HG02623 (cell line): ENCODE measurements at regions not wholly inside any gene's neighbourhood (a gene's known extent, or its start where the extent isn't known, plus 50 kb on each side); places are given as distances from the start of the nearest gene placed in this dataset.
"Not testable (repeated sequence)": the region's sequence is repeated elsewhere in the genome, so short reads cannot be mapped to it uniquely, and the experiment has no call there.

Source experiments
- ATAC-seq: cut with Tn5 transposase; IDR thresholded peaks from one replicate; pipeline ENCODE4 v1.9.1; 2021; ENCODE audit warnings: moderate library complexity; ENCODE audit not compliant: unreplicated experiment

DNA sequence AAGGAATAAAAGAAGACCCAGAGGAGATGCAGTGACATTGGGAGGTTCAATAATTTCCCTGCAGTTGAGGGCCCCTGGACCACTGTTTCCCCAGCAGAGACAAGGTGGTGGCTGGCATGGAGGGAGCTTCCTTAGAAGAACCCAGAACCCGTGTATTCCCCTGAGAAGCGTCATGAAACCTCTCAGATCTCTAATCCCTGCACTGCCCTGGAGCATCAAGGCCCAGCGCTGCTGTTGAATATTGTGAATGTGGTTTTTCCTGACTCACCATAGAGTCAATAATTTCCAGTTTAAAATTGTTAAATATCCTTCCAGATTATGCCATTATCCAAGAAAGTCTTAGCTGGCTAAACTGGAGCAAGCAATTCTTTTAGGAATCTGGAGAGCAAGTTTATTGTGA lies 187.2 kb downstream of the LMLN start:
- not testable (repeated sequence) for ATAC-seq

DNA sequence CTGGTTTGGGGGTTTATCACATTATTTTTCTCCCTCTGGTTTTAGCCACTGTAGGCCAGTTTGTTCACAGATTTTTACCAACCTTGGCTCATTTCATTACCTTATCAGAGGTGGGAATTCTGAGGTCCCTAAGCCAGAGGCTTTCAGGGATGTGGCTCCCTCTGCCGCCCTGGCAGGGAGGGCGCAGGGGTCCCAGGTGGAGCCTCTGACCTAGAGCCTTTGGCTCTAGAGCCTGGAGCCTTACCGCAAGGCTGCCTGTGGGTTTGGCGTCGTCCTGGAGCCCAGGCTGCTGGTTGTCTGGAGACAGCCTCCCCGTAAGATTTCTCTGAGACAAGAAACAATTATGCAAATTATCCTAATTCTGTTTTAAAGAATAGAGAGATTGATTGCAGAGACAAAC lies 188.0 kb downstream of the LMLN start:
- ATAC-seq: not testable (repeated sequence)

DNA sequence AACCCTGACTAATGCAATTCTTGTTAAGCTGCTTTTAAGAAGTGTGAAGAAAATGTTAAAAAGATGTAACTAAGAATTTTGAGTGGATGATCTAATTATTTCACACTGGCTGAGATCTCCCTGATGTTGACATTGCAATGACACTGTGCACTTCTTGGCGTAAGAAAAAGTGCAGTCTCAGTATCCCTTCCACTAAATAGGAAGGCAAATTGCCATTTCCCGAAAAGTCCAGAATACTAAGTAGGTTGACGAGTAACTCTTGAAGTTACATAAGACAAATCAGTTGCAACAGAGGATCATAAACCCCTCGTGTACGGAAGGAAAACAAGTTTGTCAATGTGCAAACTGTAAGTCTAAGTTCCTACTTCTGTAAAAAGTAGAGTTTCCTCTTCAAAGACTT lies 189.9 kb downstream of the LMLN start:
- ATAC-seq: not testable (repeated sequence)

DNA sequence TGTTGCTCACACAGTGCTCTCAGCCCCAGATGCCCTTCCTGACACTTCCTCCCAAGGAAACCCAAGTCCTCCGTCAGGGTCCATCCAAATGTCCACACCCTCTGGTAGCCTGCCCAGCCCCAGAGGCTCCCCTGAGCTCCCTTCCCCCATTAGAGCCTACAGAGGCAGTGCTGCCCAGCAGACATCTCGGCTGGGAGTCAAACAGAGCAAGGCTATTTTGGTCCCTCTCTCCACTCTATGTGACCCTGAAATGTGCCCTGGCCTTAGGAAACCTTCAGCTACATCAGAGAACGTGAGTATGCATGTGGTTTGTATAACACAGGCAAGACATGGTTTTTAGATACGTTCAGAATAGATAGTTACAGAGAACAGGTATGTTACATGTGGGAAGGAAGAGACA lies 191.8 kb downstream of the LMLN start:
- not testable (repeated sequence) for ATAC-seq

DNA sequence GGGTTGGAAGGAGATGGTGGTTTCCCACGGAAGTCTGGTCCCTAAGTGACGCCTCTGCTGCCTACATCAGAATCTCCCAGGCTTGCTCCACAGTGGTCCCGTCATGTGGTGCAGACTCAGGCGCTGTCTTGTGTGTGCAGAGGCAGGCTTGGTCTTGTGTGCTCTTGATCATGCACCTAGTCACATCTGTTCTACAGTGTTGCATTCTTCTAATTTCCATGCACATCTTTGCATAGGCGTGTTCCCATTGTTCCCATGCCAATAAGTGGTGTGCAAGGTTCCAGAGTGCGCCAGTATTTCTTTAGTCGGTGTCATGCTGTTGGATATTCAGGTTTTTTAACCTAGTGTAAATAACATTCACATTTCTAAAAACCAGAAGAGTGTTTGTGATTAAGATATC lies 195.8 kb downstream of the LMLN start:
- not testable (repeated sequence) for ATAC-seq

DNA sequence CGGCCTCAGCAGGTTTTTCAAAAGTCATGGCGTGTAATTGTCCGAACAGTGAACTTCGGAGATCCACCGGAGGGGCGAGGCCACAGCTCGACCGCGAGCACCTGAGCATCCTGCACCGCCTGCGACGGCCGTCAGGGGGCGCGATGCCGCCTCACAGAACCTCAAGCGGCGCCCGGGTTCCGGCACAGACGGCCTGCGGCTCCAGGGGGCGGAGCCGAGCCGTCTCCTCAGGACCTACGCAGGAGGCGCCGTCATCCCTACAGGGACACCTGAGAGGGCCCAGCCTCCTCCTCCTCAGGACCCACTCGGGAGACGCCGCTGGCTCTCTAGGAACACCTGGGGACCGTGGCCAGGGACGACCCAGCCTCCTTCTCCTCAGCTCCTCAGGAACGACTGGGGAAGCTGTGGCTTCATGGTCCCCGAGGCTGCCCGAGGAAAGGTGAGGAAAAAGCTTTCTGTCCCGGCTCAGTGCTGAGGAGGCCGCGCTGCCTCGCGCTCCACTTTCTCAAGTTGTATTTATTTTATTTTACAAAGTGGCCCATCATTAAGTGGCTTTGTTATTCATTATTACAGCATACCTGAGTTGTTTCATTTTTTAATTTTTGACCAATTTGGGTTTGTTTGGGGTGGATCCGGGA lies 197.3 kb downstream of the LMLN start:
- peak; percentile 47 for ATAC-seq

DNA sequence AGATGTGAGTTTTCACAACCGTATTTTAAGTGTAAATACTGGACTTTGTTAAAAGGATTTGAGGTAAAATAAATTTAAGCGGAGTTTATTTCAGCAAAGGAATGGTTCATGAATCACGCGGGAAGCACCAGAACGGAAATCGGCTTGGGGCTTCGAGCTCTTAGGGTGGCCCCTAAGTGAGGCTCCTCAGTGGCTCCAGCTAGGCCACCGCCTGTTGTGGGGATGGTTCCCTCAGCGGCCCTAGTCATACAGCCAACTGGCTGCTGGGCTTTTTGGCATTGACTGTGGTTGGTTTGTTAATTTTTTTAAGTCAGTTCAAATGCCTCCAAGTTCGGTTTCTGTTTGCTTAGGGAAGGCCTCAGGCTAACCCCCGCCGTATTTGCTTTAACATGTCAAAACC lies 198.0 kb downstream of the LMLN start:
- not testable (repeated sequence) for ATAC-seq

DNA sequence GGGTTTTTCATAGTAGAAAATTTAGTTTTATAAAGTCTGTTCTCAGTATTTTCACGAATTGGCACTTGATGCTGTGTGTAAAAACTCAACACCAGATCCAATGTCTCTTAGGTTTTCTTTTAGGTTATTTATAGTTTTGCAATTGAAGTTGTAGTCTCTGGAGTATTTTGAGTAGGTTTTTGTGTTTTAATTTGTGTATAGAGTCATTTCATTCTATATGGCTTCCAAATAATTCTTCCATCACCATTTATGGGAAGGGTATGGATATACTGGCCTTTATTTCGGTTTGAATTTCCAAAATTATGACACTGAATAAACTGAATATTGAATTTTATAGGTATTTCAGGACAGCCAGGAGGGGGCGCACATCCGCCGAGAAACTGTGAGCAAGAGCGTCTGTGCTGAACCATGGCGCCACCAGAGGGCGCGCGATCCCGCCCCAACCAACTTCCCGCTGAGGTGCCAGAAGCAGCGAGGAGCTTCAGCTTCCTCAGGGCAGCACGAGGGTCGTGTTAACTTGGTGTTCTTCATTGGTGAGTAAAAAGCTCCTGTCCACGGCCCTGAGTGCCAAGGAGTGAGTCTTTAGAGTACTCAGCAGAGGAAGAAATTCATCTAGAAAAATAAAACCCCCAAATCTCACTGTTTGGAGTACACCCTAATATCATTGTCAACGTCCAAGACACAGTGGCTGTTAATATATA lies 207.5 kb downstream of the LMLN start:
- not testable (repeated sequence) for ATAC-seq

DNA sequence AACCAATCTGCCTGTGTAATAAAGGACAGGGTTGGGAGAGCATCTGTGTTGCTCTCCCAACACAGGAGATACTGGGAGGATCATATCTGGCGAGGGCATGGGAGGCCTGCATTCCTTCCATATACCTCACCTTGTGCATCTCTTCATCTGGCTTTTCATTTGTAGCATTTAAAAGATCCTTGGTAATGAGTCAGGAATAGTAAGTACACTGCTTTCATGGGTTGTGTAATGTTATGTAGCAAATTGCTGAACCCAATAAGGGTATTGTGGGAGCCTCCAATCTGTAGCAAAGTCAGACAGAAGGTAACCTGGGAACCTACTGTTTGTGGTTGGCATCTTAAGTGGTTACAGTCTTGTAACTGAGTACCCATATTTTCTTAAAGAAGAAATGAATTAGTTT lies 210.8 kb downstream of the LMLN start:
- not testable (repeated sequence) for ATAC-seq

DNA sequence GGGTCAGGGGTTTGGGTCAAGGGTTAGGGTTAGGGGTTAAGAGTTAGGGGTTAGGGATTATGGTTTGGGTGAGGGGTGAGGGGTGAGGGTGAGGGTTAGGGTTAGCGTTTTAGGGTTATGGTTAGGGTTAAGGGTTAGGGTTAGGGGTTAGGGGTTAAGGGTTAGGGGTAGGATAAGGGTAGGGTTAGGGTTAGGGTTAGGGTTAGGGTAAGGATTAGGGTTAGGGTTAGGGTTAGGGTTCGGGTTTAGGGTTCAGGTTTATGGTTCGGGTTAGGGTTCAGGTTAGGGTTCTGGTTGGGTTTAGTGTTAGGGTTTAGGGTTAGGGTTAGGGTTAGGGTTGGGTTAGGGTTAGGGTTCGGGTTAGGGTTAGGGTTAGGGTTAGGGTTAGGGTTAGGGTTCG lies 213.1 kb downstream of the LMLN start:
- ATAC-seq: not testable (repeated sequence)

DNA sequence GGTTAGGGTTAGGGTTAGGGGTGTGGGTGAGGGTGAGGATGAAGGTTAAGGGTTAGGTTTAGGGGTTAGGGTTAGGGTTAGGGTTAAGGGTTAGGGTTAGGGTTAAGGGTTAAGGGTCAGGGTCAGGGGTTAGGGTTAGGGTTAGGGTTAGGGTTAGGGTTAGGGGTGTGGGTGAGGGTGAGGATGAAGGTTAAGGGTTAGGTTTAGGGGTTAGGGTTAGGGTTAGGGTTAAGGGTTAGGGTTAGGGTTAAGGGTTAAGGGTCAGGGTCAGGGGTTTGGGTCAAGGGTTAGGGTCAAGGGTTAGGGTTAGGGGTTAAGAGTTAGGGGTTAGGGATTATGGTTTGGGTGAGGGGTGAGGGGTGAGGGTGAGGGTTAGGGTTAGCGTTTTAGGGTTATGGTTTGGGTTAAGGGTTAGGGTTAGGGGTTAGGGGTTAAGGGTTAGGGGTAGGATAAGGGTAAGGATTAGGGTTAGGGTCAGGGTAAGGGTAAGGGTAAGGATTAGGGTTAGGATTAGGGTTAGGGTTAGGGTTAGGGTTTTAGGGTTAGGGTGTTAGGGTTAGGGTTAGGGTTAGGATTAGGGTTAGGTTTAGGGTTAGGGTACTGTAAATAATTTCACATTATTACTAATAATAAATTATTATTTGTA lies 214.0 kb downstream of the LMLN start:
- ATAC-seq: not testable (repeated sequence)
